ENCODE measurements at regions not wholly inside any gene's neighbourhood (a gene's known extent, or its start where the extent isn't known, plus 50 kb on each side); places are given as distances from the start of the nearest gene placed in this dataset.

- POLR2A ChIA-PET = no interaction called here
- DNase-seq (ENCODE audit: extremely low spot score) = no peak
- CTCF ChIA-PET = no interaction called here
- TF ChIP-seq TARDBP (IDR thresholded peaks at IDR 0.05) (no peak), L3MBTL2 (conservative IDR thresholded peaks at IDR 0.05) (no peak), PKNOX1 (IDR thresholded peaks at IDR 0.05) (no peak), FOXA1 (IDR thresholded peaks at IDR 0.05) (no peak), SUZ12 (IDR thresholded peaks at IDR 0.05) (no peak), CTBP1 (IDR thresholded peaks at IDR 0.05; ENCODE audit: borderline replicate concordance) (no peak), ELF4 (IDR thresholded peaks at IDR 0.05) (no peak), ARNT (IDR thresholded peaks at IDR 0.05) (no peak), FOXM1 (IDR thresholded peaks at IDR 0.05; ENCODE audit: borderline replicate concordance) (no peak), LEF1 (IDR thresholded peaks at IDR 0.05; ENCODE audit: borderline replicate concordance) (no peak), FOXK2 (IDR thresholded peaks at IDR 0.05) (no peak), NFRKB (IDR thresholded peaks at IDR 0.05) (no peak), SP1 (IDR thresholded peaks at IDR 0.05) (no peak), BHLHE40 (IDR thresholded peaks at IDR 0.05; ENCODE audit: borderline replicate concordance) (no peak), HDGF (IDR thresholded peaks at IDR 0.05; ENCODE audit: borderline replicate concordance) (no peak), ZNF384 (IDR thresholded peaks at IDR 0.05) (no peak)
Measured at GRCh38 chr14:56964895-56965294, 154.6 kb upstream of the OTX2 start.

GRCh38 chr14:56963381-56963780, 153.1 kb upstream of the OTX2 start:
- TF ChIP-seq BHLHE40 (IDR thresholded peaks at IDR 0.05; ENCODE audit: borderline replicate concordance) (no peak), FOXA1 (IDR thresholded peaks at IDR 0.05) (no peak), CTBP1 (IDR thresholded peaks at IDR 0.05; ENCODE audit: borderline replicate concordance) (no peak), TARDBP (IDR thresholded peaks at IDR 0.05) (no peak), HDGF (IDR thresholded peaks at IDR 0.05; ENCODE audit: borderline replicate concordance) (no peak), LEF1 (IDR thresholded peaks at IDR 0.05; ENCODE audit: borderline replicate concordance) (no peak), FOXK2 (IDR thresholded peaks at IDR 0.05) (no peak), PKNOX1 (IDR thresholded peaks at IDR 0.05) (no peak), FOXM1 (IDR thresholded peaks at IDR 0.05; ENCODE audit: borderline replicate concordance) (no peak), SP1 (IDR thresholded peaks at IDR 0.05) (no peak), L3MBTL2 (conservative IDR thresholded peaks at IDR 0.05) (no peak), NFRKB (IDR thresholded peaks at IDR 0.05) (no peak), ELF4 (IDR thresholded peaks at IDR 0.05) (no peak), ARNT (IDR thresholded peaks at IDR 0.05) (no peak), SUZ12 (IDR thresholded peaks at IDR 0.05) (no peak), ZNF384 (IDR thresholded peaks at IDR 0.05) (no peak)
- POLR2A ChIA-PET = no interaction called here
- CTCF ChIA-PET = no interaction called here
- no peak for DNase-seq (ENCODE audit: extremely low spot score)

GRCh38 chr14:56962444-56963080, 152.3 kb upstream of the OTX2 start:
- no peak for TF ChIP-seq NFRKB (IDR thresholded peaks at IDR 0.05)
- TF ChIP-seq SUZ12 (IDR thresholded peaks at IDR 0.05) = no peak
- no peak for TF ChIP-seq SP1 (IDR thresholded peaks at IDR 0.05)
- no peak for TF ChIP-seq ZNF384 (IDR thresholded peaks at IDR 0.05)
- TF ChIP-seq ELF4 (IDR thresholded peaks at IDR 0.05) = no peak
- TF ChIP-seq HDGF (IDR thresholded peaks at IDR 0.05; ENCODE audit: borderline replicate concordance) = no peak
- no peak for TF ChIP-seq FOXK2 (IDR thresholded peaks at IDR 0.05)
- TF ChIP-seq FOXM1 (IDR thresholded peaks at IDR 0.05; ENCODE audit: borderline replicate concordance) = no peak
- TF ChIP-seq L3MBTL2 (conservative IDR thresholded peaks at IDR 0.05) = no peak
- no peak for TF ChIP-seq BHLHE40 (IDR thresholded peaks at IDR 0.05; ENCODE audit: borderline replicate concordance)
- no peak for TF ChIP-seq TARDBP (IDR thresholded peaks at IDR 0.05)
- no peak for TF ChIP-seq CTBP1 (IDR thresholded peaks at IDR 0.05; ENCODE audit: borderline replicate concordance)
- POLR2A ChIA-PET = no interaction called here
- no peak for DNase-seq (ENCODE audit: extremely low spot score)
- CTCF ChIA-PET = no interaction called here

GRCh38 chr14:56959869-56960268, 149.6 kb upstream of the OTX2 start:
- CTCF ChIA-PET = no interaction called here

GRCh38 chr14:56959121-56959520, 148.8 kb upstream of the OTX2 start:
- ChIA-PET POLR2A (no interaction called here), CTCF (no interaction called here)
- TF ChIP-seq SUZ12 (IDR thresholded peaks at IDR 0.05) (no peak), ZNF384 (IDR thresholded peaks at IDR 0.05) (no peak), SP1 (IDR thresholded peaks at IDR 0.05) (no peak), TARDBP (IDR thresholded peaks at IDR 0.05) (no peak), FOXK2 (IDR thresholded peaks at IDR 0.05) (no peak), FOXM1 (IDR thresholded peaks at IDR 0.05; ENCODE audit: borderline replicate concordance) (no peak), FOXA1 (IDR thresholded peaks at IDR 0.05) (no peak)
- DNase-seq (ENCODE audit: extremely low spot score) = no peak

More at GRCh38 chr14:56959869-56960268, 149.6 kb upstream of the OTX2 start:
- POLR2A ChIA-PET = no interaction called here
- TF ChIP-seq SP1 (IDR thresholded peaks at IDR 0.05) (no peak), ARNT (IDR thresholded peaks at IDR 0.05) (no peak), FOXK2 (IDR thresholded peaks at IDR 0.05) (no peak), ELF4 (IDR thresholded peaks at IDR 0.05) (no peak), HDGF (IDR thresholded peaks at IDR 0.05; ENCODE audit: borderline replicate concordance) (no peak), PKNOX1 (IDR thresholded peaks at IDR 0.05) (no peak), LEF1 (IDR thresholded peaks at IDR 0.05; ENCODE audit: borderline replicate concordance) (no peak), ZNF384 (IDR thresholded peaks at IDR 0.05) (no peak), L3MBTL2 (conservative IDR thresholded peaks at IDR 0.05) (no peak), NFRKB (IDR thresholded peaks at IDR 0.05) (no peak), FOXA1 (IDR thresholded peaks at IDR 0.05) (no peak), SUZ12 (IDR thresholded peaks at IDR 0.05) (no peak), CTBP1 (IDR thresholded peaks at IDR 0.05; ENCODE audit: borderline replicate concordance) (no peak)
- DNase-seq (ENCODE audit: extremely low spot score) = no peak

- TF ChIP-seq SUZ12 (IDR thresholded peaks at IDR 0.05) (no peak), PKNOX1 (IDR thresholded peaks at IDR 0.05) (no peak), SP1 (IDR thresholded peaks at IDR 0.05) (no peak), FOXK2 (IDR thresholded peaks at IDR 0.05) (no peak), FOXA1 (IDR thresholded peaks at IDR 0.05) (no peak), L3MBTL2 (conservative IDR thresholded peaks at IDR 0.05) (no peak), CTBP1 (IDR thresholded peaks at IDR 0.05; ENCODE audit: borderline replicate concordance) (no peak), ELF4 (IDR thresholded peaks at IDR 0.05) (no peak), FOXM1 (IDR thresholded peaks at IDR 0.05; ENCODE audit: borderline replicate concordance) (no peak)
- no peak for DNase-seq (ENCODE audit: extremely low spot score)
- CTCF ChIA-PET = no interaction called here
- POLR2A ChIA-PET = no interaction called here
Measured at GRCh38 chr14:56956182-56956581, 145.9 kb upstream of the OTX2 start.

Measured in HEK293T (cell line).